PC-9 (cell line): ENCODE measurements at regions not wholly inside any gene's neighbourhood (a gene's known extent, or its start where the extent isn't known, plus 50 kb on each side); places are given as distances from the start of the nearest gene placed in this dataset.

Experiments
- EZH2 ChIP-seq: fragments of 200-600 bp; sonication (generic); IDR thresholded peaks from 2 replicates; pipeline ENCODE4 v1.8.0; 2017; ENCODE audit warnings: antibody characterized with exemption, low read depth
- TF ChIP-seq, protein P1 (sequence below): fragments of 200-600 bp; sonication (generic); conservative IDR thresholded peaks from 2 replicates; pipeline ENCODE4 v1.6.1; 2017; ENCODE audit warnings: mixed run types, antibody characterized with exemption, mild to moderate bottlenecking, moderate library complexity

DNA sequence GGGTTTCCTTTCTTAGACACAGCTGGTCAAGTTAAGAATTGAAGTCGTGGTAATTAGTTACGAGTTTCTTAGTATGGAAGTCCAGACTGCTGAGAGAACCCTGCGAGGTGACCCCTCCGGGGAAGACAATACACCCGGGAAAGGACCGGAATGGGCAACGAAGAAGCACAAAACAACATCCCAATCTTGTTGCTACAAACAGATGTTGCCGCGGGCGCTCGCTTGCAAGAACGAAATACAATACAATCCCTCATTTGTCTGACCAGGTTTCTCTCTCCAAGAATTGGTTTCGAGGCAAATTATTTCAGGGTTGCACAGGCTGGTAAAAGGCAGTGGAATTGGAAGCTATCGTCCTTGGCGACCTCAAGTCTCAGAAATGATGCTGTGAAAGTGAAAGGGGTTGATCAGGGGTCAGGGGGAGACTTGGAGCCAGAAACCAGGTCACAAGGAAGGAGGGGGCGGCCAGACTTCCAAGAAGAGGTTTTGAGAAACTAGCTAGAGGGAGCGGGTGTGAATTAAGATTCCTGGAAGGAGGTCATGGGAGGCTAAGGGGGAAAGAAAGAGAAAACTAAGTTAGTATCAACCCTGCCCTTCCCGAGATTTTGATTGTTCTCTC lies 401.9 kb downstream of the HRH4 start:
- TF ChIP-seq, protein P1, sequence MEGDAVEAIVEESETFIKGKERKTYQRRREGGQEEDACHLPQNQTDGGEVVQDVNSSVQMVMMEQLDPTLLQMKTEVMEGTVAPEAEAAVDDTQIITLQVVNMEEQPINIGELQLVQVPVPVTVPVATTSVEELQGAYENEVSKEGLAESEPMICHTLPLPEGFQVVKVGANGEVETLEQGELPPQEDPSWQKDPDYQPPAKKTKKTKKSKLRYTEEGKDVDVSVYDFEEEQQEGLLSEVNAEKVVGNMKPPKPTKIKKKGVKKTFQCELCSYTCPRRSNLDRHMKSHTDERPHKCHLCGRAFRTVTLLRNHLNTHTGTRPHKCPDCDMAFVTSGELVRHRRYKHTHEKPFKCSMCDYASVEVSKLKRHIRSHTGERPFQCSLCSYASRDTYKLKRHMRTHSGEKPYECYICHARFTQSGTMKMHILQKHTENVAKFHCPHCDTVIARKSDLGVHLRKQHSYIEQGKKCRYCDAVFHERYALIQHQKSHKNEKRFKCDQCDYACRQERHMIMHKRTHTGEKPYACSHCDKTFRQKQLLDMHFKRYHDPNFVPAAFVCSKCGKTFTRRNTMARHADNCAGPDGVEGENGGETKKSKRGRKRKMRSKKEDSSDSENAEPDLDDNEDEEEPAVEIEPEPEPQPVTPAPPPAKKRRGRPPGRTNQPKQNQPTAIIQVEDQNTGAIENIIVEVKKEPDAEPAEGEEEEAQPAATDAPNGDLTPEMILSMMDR = no peak
- TF ChIP-seq EZH2 = no peak
